Dermis blood vessel endothelial cell (primary cell): ENCODE measurements at regions not wholly inside any gene's neighbourhood (a gene's known extent, or its start where the extent isn't known, plus 50 kb on each side); places are given as distances from the start of the nearest gene placed in this dataset.

ENCODE experiments used
- DNase-seq: peaks from one replicate; pipeline ENCODE4 v3.0.0; 2010

DNA sequence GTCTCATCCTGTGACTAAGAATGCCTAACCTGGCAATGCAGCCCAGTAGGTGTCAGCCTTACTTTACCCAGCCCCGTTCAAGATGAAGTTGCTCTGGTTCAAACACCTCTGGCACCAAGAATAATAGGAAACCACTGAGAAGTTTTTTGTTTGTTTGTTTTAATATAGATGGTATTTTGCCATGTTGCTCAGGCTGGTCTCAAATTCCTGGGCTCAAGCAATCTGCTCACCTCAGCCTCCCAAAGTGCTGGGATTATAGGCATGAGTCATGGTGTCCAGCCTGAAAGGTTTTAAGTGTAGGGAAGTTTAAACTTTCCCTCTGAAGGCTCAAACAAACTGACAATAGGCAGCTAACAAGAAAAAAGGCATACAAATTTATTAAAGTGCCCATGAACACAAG lies 51.2 kb upstream of the ABCC4 start:
- DNase-seq: no peak

DNA sequence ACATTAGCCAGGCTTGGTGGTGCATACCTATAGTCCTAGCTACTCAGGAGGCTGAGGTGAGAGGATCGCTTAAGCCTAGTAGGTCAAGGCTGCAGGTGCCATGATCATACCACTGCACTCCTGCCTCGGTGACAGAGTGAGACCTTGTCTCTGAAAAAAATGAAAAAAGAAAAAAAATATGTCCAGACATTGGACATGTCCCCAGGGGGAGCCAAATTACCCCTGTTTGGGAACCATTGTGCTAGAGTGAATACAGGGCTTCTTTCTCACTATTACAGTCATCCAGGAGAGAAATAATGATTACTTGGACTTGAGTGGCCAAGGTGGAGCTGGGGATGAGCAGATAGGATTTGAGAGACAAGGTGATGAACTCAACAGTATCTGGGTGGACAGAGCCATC lies 52.9 kb upstream of the ABCC4 start:
- no peak for DNase-seq

DNA sequence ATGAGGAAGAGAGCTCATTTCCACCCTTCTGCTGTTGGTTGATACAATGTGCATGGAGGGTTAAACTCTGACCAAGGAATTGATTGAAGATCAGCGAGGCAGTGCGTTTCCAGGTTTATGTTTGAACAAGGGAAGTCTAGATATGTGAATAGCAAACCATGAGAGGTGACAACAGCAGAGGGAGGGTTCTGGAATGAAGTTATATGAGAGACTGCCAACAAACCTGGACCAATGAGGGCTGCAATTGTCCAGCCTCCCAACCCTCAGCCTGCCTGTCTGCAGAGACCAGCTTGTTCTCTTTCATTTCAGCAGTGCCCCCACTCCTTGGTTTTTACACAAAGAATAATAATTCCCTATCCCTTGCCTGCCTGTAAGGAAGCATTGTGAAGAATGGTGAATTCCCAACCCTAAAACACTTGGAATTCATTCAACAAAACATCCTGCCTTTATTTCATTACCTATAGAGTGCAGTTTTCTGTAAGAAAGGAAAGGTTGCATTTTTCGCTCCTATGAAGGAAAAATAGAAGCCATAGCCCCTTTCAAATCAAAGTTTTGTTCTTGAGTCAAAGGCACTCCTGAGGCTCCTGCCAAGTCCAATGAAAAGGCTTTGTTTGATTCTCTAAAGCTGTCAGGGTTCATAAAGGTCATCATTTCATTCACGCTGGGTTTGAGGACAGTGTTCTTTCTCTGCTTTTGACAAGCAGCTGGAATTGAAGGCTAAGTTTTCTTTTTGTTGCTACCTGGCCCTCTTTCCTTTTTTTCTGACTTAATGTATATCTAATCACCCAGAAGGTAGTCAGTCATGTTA lies 53.6 kb upstream of the ABCC4 start:
- DNase-seq: peak; percentile 54

DNA sequence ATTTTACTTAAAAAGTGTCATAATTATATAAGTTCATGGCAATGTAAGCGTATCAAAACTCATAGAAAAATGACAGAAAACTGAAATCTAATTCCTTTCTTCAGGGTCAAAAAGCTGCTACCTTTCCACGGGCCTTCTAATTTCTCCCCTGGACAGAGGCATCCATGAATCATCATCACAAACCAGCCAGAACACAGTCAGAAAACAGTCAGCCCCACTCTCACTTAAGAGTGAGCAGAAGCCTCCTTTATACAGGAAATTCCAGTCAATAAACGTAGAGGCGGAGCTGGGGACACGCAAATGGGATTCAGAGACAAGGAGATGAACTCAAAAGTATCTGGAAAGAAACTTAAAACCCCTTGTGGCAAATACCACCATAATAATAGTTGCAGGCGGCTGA lies 54.2 kb upstream of the ABCC4 start:
- peak; percentile 69 for DNase-seq

DNA sequence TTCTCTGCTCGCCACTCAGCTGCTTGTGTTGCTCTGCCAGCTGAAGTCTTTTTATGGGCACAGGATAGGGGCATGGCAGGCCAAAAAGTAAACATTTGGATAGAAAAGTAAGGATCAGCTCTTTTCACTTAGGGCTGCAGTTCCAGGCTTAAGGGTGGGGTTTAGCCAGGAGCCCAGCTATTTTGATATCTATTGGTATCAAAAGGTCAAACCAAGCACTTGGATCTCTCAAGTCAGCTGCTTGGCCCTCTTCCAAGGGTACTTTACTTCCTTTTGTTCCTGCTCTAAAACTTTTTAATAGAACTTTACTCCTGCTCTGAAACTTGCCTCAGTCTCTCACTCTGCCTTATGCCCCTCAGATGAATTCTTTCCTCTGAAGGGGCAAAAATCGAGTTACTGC lies 55.7 kb upstream of the ABCC4 start:
- DNase-seq: peak; percentile 22

DNA sequence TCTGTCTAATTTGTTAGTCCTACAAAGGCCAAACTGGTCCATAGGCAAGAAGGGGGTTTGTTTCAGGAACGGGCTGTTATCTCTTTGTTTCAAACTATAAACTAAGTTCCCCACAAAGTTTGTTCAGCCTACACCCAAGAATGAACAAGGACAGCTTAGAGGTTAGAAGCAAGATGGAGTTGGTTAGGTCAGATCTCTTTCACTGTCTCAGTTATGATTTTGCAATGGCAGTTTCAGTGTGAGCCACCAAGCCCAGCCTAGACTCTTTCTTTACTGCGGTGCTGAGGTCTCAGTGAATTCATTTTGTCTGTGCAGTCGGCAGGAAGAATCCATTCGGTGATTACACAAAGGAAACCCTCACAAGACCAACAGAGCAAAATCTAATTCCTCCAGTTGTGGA lies 56.6 kb upstream of the ABCC4 start:
- no peak for DNase-seq

DNA sequence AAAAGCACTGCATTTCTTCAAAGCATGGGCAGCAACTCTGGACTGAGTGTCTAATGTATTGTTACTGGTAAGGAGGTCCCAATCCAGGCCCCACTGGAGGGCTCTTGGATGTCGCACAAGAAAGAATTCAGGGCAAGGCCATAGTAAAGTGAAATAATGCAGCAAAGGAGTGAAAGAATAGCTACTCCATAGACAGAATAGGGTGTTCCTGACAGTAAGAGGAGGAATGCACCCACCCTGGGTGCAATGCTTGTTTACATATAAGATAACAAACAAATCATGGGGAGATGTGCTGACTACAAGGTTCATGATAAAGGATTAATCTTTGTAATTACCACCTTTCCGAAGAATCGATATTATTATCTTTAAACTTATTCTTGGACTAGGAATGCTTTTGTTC lies 58.8 kb upstream of the ABCC4 start:
- no peak for DNase-seq

DNA sequence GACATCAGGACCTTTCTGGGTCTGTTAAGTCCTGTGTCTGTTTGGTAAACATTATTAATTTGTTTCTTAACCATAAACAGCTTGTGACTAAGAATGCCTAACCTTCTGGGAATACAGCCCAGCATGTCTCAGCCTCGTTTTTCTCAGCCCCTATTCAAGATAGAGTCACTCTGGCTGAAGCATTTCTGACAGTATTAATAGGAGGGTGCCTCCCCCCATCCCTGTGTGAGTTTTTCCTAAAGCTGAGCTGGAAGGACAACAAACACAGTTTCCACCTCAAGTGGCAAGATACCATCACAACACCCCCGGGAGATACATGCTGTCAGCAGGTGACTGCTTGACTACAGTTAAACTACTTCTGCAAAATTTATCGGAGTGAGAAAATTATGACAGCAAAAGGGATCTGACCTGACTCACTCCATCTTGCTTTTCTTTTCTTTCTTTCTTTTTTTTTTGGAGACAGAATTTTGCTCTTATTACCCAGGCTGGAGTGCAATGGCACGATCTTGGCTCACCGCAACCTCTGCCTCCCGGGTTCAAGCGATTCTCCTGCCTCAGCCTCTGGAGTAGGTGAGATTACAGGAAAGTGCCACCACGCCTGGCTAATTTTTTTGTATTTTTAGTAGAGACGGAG lies 59.3 kb upstream of the ABCC4 start:
- DNase-seq: no peak

DNA sequence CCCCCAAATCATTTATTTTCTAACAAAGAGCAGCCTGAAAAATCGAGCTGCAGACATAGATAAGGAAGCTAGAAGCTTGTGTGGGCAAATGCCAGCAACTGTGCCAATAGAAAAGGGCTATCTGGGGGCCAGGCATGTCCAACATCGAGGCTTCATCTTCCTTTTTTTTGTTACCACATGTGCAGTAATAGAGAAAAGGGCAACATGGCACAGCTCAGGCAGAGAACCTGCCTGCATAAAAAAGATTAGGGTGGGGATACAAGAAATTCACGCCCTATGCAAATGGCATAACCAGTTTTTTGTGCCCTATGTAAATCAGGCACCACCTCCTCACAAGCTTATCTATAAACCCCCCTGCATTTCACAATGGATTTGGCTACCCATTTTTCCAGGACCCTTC lies 60.4 kb upstream of the ABCC4 start:
- DNase-seq: no peak

DNA sequence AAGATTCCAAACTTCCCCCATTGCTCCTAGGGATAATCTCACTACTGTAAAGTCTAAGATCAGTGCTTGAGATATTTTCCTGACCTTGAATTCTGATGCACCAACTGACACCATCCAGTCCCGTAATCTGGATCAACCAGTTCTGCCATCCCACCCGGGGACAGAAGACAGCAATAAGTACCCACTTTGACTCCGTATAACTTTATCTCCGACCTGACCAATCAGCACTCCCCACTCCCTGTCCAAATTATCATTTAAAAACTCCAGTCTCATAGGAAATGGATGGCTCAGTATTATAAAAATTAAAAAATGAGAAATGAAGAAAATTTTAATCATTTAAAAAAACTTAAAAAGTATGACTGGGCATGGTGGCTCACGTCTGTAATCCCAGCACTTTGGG lies 61.4 kb upstream of the ABCC4 start:
- no peak for DNase-seq

DNA sequence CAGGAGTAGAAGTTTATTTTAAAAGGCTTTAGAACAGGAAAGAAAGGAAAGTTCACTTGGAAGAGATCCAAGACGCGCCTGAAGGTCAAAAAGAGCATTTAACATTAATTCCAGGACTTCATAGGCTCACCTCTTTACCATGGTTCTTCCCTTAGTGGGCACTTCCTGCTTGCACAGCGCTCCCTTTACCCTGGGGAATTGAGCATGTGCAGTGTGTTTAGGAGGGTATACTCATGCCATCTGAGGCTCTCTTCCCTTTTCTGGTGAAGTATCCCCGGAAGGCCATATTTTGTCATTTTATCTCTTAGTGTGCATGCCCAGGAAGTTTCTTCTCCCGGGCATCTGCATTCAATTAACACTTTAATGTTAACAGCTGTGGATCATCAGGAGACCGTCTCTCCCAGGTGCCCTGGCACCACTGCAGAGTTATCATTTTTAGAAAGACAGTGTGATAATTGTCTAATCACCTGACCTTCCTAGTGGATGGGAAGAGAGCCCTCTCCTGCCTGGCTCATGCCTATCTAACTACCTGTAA lies 66.1 kb upstream of the ABCC4 start:
- DNase-seq: no peak

DNA sequence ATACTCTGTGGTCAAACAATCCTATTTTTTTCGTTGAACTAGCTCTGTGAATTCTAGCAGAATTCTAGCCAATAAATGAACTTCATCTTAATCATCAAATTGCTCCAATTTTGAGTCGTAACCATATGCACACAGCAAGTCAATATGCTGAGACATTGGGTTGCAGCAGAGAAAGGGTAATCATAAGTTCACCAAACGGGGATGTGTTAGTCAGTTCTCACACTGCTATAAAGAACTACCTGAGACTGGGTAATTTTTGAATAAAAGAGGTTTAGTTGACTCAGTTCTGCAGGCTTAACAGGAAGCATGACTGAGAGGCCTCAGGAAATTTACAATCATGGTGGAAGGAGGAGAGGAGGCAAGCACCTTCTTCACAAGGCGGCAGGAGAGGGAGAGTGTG lies 67.7 kb upstream of the ABCC4 start:
- no peak for DNase-seq

DNA sequence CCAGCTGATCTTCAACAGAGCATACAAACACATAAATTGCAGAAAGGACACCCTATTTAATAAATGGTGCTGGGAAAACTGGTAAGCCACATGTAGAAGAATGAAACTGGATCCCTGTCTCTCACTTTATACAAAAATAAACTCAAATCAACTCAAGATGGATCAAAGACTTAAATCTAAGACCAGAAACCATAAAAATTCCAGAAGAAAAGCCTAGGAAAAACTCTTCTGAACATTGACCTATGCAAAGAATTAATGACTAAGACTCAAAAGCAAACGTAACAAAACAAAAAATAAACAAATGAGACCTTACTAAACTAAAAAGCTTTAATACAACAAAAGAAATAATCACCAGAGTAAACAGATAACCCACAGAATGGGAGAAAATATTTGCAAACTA lies 74.5 kb upstream of the ABCC4 start:
- DNase-seq: no peak

DNA sequence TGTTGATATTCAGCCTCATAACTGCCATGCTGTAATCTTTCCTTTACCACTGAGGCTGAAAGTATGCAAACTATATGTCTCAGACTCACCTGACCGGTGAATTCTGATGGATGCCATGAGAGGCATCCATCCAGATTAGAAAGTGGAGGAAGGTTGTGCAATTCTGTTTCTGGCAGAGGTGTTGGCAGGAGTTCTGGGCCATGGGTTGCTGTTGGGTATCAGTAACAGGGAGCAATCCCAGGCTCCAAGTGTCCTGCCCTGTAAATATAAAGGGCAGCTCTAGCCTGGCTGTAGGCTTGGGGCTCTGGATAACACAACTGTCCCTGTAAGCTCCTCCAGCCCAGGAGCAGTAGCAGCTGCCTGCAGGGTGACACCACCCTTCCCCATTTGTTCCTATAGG lies 77.4 kb upstream of the ABCC4 start:
- no peak for DNase-seq

DNA sequence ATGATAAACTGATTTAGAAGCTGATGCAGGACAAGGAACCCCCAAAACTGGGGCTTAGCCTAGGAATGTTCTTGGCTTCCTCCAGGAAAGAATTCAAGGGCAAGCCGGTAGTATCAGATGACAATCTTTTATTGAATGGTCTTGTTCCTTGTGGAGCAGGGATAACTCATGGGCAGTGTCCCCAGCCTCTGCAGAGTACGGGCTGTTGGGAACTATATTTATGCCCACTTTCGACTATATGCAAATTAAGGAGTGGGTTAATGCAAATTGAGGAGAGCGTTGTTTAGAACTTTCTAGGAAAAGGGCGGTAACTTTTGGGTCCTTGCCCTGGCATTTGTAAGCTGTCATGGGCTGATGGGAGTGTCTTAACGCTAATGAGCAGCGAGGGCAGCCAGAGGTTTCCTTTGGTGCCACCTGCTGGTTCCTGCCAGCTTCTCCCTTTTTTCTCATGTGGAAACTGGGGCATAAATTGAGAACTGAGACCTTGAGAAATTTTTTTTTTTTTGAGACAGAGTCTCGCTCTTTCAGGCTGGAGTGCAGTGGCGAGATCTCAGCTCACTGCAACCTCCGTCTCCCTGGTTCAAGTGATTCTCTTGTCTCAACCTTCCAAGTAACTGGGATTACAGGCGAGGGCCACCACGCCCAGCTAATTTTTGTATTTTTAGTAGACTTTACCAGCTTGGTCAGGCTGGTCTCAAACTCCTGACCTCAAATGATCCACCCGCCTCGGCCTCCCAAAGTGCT lies 79.4 kb upstream of the ABCC4 start:
- DNase-seq: peak; percentile 91

DNA sequence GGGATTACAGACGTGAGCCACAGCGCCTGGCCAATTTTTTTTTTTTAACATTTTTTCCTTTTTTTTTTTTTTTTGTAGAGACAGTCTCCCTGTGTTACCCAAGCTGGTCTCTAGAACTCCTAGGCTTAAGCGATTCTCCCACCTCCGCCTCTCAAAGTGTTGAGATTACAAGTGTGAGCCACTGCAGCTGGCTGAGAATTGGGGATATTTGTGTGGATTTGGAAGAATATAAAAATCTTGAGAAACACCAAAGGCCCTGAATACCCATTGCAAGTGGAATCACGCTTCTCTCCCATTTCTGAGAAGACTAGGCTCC lies 79.9 kb upstream of the ABCC4 start:
- no peak for DNase-seq

DNA sequence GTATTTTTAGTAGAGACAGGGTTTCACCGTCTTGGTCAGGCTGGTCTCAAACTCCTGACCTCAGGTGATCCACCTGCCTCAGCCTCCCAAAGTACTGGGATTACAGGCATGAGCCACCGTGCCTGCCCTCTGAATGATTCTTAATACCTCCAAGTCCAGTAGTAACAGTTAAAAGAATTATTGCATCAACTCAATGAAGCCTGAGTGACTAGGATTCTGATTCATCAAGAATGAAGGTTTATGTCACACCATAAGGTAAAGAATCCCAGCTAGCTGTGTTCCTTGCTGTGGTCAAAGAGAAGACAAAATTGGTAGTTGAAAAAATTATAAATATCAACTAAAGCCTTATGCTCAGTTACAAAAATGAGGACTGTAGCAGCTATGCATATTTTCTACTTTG lies 81.2 kb upstream of the ABCC4 start:
- no peak for DNase-seq

DNA sequence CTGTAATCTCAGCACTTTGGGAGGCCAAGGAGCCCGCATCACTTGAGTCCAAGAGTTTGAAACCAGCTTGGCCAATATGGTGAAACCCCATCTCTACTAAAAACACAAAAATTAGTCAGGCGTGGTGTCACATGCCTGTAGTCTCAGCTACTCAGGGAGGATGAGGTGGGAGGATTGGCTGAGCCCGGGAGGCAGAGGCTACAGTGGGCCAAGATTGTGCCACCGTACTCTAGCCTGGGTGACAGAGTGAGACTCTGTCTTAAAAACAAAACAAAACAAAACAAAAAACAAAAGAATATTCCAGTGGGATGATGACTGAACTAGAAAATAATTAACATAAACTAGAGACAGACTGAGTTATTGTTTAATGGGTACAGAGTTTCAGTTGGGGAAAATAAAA lies 81.7 kb upstream of the ABCC4 start:
- DNase-seq: no peak

DNA sequence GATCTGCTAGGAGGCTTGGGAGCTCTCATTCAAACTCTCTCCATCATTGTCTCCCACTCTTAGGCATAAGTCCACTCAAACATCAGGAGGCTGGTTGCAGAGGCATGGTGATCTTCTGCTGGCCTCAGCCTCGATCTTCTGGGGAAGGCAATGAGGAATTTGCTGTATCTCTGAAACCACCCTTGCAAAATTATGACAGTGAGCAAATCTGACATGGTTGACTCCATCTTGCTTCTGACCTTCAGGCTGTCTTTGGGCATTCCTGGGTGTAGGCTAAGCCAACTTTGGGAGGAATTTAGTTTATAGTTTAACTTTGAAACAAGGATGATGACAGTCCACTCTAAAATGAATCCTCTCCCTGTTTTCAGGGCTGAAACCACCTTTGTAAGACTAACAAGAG lies 84.1 kb upstream of the ABCC4 start:
- no peak for DNase-seq

DNA sequence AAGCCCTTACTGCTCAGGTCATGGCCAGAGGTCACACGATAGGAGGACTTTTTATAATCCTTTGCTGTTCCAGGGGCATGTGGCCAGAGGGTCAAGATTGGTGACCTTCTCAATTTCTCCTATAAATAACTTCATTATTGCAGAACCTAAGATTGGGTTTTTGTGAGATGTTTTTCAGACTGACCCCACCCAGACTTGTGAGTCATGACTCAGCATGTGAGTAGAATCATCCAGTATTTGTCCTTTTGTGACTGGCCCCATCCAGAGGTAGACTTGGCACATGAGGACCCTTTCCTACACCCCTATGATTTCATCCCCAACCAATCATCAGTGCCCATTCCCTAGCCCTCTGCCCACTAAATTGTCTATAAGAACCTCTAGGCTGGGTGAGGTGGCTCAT lies 84.5 kb upstream of the ABCC4 start:
- DNase-seq: no peak

DNA sequence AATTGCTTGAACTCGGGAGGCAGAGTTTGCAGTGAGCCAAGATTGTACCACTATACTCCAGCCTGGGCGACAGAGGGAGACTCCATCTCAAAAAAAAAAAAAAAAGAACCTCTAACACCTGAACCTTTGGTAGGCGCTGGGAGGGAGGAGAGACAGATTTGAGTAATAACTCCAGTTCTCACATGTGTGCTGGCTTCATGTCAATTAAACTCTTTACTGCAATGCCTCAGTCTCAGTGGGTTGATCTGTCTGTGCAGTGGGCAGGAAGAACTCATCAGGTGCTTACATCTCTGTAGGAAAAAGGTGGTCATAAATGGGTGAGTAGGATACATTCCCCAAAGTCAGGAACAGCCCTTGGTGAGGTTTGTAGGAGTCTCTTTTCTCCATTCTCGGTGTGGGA lies 85.1 kb upstream of the ABCC4 start:
- no peak for DNase-seq

DNA sequence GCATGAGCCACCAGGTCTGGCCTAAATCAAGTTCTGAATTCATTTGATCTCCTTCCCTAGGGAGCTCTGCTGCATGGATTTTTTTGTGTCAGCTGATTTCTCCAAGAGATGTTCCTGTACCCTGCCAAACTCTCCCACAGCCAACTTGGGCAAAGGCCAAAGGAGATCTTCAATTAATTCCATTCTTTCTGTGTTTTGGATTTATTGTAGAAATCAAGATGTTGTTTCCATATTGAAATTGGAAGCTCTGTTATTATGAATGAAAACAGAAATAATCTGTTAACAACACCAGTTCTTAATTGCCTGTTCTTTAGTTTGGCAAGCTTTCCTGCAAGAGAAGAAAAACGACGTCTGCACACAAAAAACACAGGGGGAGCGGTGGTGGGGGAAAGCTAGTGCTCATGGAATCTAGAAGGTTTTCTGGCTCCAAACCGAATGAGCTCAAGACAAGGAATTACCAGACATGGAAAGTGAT lies 86.5 kb upstream of the ABCC4 start:
- DNase-seq: no peak

DNA sequence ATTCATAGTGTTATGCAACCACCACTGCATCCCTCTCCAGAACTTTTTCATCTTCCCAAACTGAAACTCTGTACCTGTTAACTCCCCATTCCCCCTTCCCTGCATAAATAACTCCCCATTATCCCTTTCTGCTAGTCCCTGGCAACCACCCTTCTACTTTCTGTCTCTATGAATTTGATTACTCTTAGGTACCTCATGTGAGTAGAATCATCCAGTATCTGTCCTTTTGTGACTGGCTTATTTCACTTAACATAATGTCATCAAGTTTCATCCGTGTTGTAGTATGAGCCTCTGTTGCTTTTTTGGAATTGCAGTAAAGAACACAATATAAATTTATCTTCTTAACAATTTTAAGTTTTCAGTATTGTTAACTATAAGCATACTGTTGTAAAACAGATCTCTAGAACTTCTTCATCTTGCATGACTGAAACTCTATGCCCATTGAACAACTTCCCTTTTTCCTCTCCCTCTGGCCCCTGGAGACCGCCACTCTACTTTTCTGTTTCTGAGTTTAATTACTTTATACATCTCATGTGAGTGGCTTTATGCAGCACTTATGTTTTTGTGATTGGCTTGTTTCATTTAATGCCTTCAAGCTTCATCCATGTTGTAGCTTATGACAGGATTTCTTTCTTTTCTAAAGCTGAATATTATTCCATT lies 87.3 kb upstream of the ABCC4 start:
- no peak for DNase-seq
